Suprapubic skin (tissue), 4 donors: ENCODE measurements at regions not wholly inside any gene's neighbourhood (a gene's known extent, or its start where the extent isn't known, plus 50 kb on each side); places are given as distances from the start of the nearest gene placed in this dataset.

Experiments
- DNase-seq, 2 donors: peaks; one replicate each; pipeline ENCODE4 v3.0.0-alpha.2; 2019; ENCODE audit warnings: low spot score in 2 of 2
- H3K27ac ChIP-seq: fragments of 200-600 bp; sonication (generic); one replicate; pipeline ENCODE4 v1.5.1; 2019
- H3K27me3 ChIP-seq: fragments of 200-600 bp; sonication (generic); one replicate; pipeline ENCODE4 v1.5.1; 2019
- H3K36me3 ChIP-seq: fragments of 200-600 bp; sonication (generic); one replicate; pipeline ENCODE4 v1.5.1; 2019
- H3K4me1 ChIP-seq: fragments of 200-600 bp; sonication (generic); one replicate; pipeline ENCODE4 v1.5.1; 2019
- H3K4me3 ChIP-seq: fragments of 200-600 bp; sonication (generic); one replicate; pipeline ENCODE4 v1.5.1; 2019; ENCODE audit warnings: mild to moderate bottlenecking
- H3K9me3 ChIP-seq: fragments of 200-600 bp; sonication (generic); one replicate; pipeline ENCODE4 v1.5.1; 2019
- CTCF ChIP-seq, 2 donors: fragments of 200-600 bp in 1 of 2; fragments of 450-650 bp in 1 of 2; sonication (generic) in 1 of 2; IDR thresholded peaks; one replicate each; pipeline ENCODE4 v1.5.1; 2016 to 2019; ENCODE audit warnings: antibody characterized with exemption in 2 of 2, mild to moderate bottlenecking in 1 of 2, moderate library complexity in 1 of 2
- EP300 ChIP-seq: sonication (generic); formaldehyde crosslinking; IDR thresholded peaks from one replicate; pipeline ENCODE4 v1.6.1; 2017; ENCODE audit warnings: antibody characterized with exemption
- POLR2A ChIP-seq, 2 donors: fragments of 450-650 bp; IDR thresholded peaks; one replicate each; pipeline ENCODE4 v1.6.1; 2017; ENCODE audit warnings: antibody characterized with exemption in 2 of 2, mild to moderate bottlenecking in 2 of 2, moderate library complexity in 2 of 2
- POLR2AphosphoS5 ChIP-seq, 3 donors: sonication (generic); formaldehyde crosslinking; IDR thresholded peaks; one replicate each; pipeline ENCODE4 v1.6.1; 2017; ENCODE audit warnings: antibody characterized with exemption in 3 of 3
- WGBS: methylation state at CpG from one replicate; pipeline ENCODE4 v1.1.5; 2018; 5-methylcytosine and 5-hydroxymethylcytosine counted together

GRCh38 chr13:85367887-85368286, 431.3 kb downstream of the SLITRK6 start:
- H3K36me3 ChIP-seq: no peaks in the 10 kb centered on the region
- no peaks in the 10 kb centered on the region for H3K4me1 ChIP-seq
- H3K9me3 ChIP-seq: peaks cover 2% of the 10 kb centered on the region
- no peak for TF ChIP-seq EP300
- no peak for TF ChIP-seq CTCF (IDR thresholded peaks at IDR 0.05)
- no peak for TF ChIP-seq POLR2A (IDR thresholded peaks at IDR 0.05)
- no peak for TF ChIP-seq POLR2AphosphoS5 (IDR thresholded peaks at IDR 0.05)
- WGBS: 70% methylated on average over 2 of the region's 2 CpGs
- no peaks in the 10 kb centered on the region for H3K27me3 ChIP-seq
- no peak overlapping the region for H3K27ac ChIP-seq
- DNase-seq: no peak
- H3K4me3 ChIP-seq: no peak overlapping the region

DNA sequence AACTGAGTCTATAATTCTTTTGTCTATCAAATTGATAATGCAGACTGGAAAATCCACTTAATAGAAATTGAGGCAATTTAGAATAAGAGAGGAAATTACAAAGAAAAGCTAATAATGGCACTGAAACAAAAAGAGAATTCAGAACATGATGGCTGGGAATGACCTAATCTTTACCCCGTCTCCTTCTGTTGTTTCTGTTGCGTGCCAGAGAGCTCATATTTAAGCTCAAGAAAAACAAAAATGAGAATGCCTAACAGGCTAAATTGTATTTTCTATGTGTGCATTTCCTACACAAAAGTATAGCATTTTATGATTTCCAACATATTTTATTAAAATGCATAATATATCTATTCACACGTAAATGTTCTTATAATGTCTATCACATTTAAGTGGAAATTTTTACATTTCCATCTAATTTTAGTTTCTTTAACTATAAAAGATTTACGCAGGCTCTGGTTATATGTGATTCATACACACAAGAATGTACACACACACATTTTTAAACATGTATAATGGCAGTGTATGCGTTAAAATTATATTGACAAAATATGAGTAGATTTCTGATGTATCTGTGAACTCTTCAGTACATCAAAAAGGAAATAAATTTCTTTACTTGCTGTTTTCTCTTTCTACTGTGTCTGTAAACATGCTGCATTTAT, 432.3 kb downstream of the SLITRK6 start:
- Histone ChIP-seq H3K4me1 (no peaks in the 10 kb centered on the region), H3K36me3 (no peaks in the 10 kb centered on the region), H3K9me3 (peaks cover 2% of the 10 kb centered on the region), H3K4me3 (no peak overlapping the region), H3K27me3 (no peaks in the 10 kb centered on the region), H3K27ac (no peak overlapping the region)
- TF ChIP-seq EP300 (no peak), CTCF (IDR thresholded peaks at IDR 0.05) (no peak)
- 77% methylated on average over 5 of the region's 5 CpGs for WGBS
- DNase-seq: no peak

- Histone ChIP-seq H3K9me3 (peaks cover 2% of the 10 kb centered on the region), H3K4me3 (no peak overlapping the region), H3K27ac (no peak overlapping the region), H3K27me3 (no peaks in the 10 kb centered on the region), H3K36me3 (no peaks in the 10 kb centered on the region), H3K4me1 (no peaks in the 10 kb centered on the region)
- TF ChIP-seq POLR2A (IDR thresholded peaks at IDR 0.05): no peak
- TF ChIP-seq EP300: no peak
- no peak for TF ChIP-seq CTCF (IDR thresholded peaks at IDR 0.05)
- TF ChIP-seq POLR2AphosphoS5 (IDR thresholded peaks at IDR 0.05): no peak
- 97% methylated on average over 15 of the region's 15 CpGs for WGBS
- DNase-seq: no peak
Observed at GRCh38 chr13:85363504-85363903, 435.7 kb downstream of the SLITRK6 start.

- no peak for DNase-seq
- H3K4me1 ChIP-seq: no peaks in the 10 kb centered on the region
- no peaks in the 10 kb centered on the region for H3K27me3 ChIP-seq
- no peak overlapping the region for H3K27ac ChIP-seq
- no peaks in the 10 kb centered on the region for H3K36me3 ChIP-seq
- H3K4me3 ChIP-seq: no peak overlapping the region
- TF ChIP-seq POLR2AphosphoS5 (IDR thresholded peaks at IDR 0.05): no peak
- WGBS: 61% methylated on average over 6 of the region's 29 CpGs
- peaks cover 2% of the 10 kb centered on the region for H3K9me3 ChIP-seq
Observed at GRCh38 chr13:85362980-85363379, 436.2 kb downstream of the SLITRK6 start.

DNA sequence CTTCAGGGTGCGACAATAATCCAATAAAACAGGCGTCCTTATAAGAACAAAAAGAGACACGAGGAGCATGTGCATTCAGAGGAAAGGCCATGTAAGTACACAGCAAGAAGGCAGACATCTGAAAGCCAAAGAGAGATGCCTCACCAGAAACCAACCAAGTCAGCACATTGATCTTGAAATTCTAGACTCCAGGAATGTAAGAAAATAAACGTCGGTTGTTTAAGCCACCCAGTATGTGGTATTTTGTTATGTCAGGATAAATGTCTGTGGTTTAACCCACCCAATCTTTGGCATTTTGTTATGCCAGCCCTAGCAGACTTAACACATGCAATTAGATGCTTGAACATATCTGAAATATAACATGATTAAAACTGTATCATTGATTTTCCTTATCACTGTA, 452.0 kb downstream of the SLITRK6 start:
- H3K4me1 ChIP-seq: no peaks in the 10 kb centered on the region
- no peak overlapping the region for H3K4me3 ChIP-seq
- H3K9me3 ChIP-seq: no peaks in the 10 kb centered on the region
- no peak for TF ChIP-seq POLR2A (IDR thresholded peaks at IDR 0.05)
- no peak for TF ChIP-seq POLR2AphosphoS5 (IDR thresholded peaks at IDR 0.05)
- TF ChIP-seq EP300: no peak
- no peak for TF ChIP-seq CTCF (IDR thresholded peaks at IDR 0.05)
- no peak for DNase-seq
- 77% methylated on average over 5 of the region's 5 CpGs for WGBS
- no peaks in the 10 kb centered on the region for H3K36me3 ChIP-seq
- no peak overlapping the region for H3K27ac ChIP-seq
- no peaks in the 10 kb centered on the region for H3K27me3 ChIP-seq

DNA sequence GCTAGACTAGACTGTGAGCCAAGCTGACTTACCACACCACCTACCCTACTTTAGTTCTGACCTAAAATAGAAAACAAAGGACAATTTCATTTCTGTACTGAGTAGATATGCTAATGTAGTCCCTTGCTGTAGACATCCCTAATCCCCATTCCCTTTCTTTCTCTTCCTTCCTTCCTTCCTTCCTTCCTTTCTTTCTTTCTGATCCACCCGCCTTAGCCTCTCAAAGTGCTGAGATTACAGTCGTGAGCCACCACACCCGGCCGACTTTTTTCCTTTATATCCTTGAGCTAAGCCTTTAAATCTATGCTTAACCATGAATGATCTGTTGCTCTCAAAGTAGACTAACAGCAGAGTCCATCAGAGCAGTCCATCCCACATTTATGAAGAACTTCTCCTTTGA, 465.0 kb downstream of the SLITRK6 start:
- no peaks in the 10 kb centered on the region for H3K27me3 ChIP-seq
- no peaks in the 10 kb centered on the region for H3K9me3 ChIP-seq
- no peak overlapping the region for H3K27ac ChIP-seq
- WGBS: 89% methylated on average over 4 of the region's 4 CpGs
- H3K4me1 ChIP-seq: no peaks in the 10 kb centered on the region
- H3K4me3 ChIP-seq: no peak overlapping the region
- TF ChIP-seq POLR2A (IDR thresholded peaks at IDR 0.05) (no peak), CTCF (IDR thresholded peaks at IDR 0.05) (no peak), EP300 (no peak), POLR2AphosphoS5 (IDR thresholded peaks at IDR 0.05) (no peak)
- no peak for DNase-seq
- no peaks in the 10 kb centered on the region for H3K36me3 ChIP-seq
